NB4 (cell line): ENCODE measurements at regions not wholly inside any gene's neighbourhood (a gene's known extent, or its start where the extent isn't known, plus 50 kb on each side); places are given as distances from the start of the nearest gene placed in this dataset.

Source experiments
- DNase-seq: peaks from one replicate; pipeline ENCODE4 v3.0.0; 2010; ENCODE audit warnings: low read depth
- H3K4me3 ChIP-seq: one replicate; pipeline ENCODE4 v1.5.1; 2011; ENCODE audit warnings: mild to moderate bottlenecking, low read depth, low read length, moderate library complexity
- CTCF ChIP-seq: IDR thresholded peaks from one replicate; pipeline ENCODE4 v1.5.1; 2012; ENCODE audit warnings: low read depth, low read length
- MYC ChIP-seq: IDR thresholded peaks from 2 replicates; pipeline ENCODE4 v1.6.1; 2011; ENCODE audit warnings: low read depth, low read length
- POLR2A ChIP-seq: IDR thresholded peaks from 2 replicates; pipeline ENCODE4 v1.6.1; 2011; ENCODE audit warnings: mild to moderate bottlenecking; ENCODE audit not compliant: insufficient read length; ENCODE audit errors: extremely low read depth
- TF ChIP-seq, protein P1 (sequence below): IDR thresholded peaks from 2 replicates; pipeline ENCODE4 v1.6.1; 2011; ENCODE audit warnings: low read depth, low read length

DNA sequence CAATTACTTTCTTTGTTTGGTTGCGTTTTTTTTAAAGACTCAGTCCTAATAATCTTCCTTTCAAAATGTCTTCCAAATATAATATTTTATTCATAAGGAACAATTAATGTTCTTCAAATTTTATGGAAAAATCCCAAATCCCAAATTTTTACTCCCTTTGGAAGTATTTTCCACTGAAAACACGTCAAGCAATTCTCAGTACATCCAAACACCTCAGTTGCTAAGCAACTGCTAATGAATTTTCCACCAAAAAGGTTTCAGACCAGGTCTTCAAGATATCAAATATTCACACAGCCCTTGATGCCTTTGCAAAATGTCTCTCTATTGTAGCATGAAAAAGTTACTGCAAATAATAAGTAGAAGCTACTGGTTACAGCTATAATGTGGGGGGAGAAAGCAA is 140.1 kb downstream of the DSEL start:
- DNase-seq = no peak
- TF ChIP-seq, protein P1, sequence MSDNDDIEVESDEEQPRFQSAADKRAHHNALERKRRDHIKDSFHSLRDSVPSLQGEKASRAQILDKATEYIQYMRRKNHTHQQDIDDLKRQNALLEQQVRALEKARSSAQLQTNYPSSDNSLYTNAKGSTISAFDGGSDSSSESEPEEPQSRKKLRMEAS = no peak
- TF ChIP-seq CTCF = no peak
- TF ChIP-seq POLR2A = no peak
- TF ChIP-seq MYC = no peak
- no peak overlapping the region for H3K4me3 ChIP-seq

DNA sequence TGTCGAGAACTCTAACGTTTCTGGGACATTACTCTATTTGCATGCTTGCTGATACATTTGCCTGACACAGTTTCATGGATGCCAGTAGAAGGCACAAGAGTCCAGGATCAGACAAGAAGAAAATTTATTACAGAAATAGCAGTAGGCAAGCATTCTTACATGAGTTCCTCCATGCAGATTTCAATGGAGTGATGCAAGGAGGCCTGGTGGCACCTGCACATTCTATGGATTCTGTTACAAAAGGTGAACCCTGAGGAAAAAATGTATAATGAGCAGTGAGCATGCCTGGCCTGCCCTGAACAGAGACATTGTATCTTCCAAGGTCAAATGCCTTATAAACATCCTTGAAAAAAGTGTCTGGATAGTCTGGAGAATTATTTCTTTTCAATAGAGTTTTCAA is 142.9 kb downstream of the DSEL start:
- H3K4me3 ChIP-seq = no peak overlapping the region
- no peak for DNase-seq
- TF ChIP-seq CTCF (no peak), MYC (no peak), POLR2A (no peak)
- TF ChIP-seq, protein P1 = no peak

DNA sequence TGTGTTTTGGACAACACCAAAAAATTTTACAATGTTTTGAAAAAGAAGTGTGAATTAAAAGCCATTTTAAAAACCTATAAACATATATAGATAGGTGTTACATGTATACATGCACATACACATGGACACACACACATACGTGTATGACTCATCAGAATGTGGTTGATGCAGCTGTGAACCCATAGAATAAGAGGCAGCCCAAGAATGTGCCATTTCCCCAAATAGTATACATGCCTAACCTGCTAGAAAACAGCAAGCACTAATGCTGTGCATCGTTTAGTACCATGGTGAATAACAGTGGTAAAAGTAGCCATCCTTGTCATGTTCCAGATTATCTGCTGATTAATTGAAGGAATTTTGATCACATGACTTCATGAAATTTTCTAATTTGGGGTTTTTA is 149.0 kb downstream of the DSEL start:
- TF ChIP-seq CTCF = no peak
- no peak for TF ChIP-seq POLR2A
- TF ChIP-seq MYC = no peak
- TF ChIP-seq, protein P1 = no peak
- DNase-seq = no peak
- no peak overlapping the region for H3K4me3 ChIP-seq

GRCh38 chr18:67363694-67364093 is 152.8 kb downstream of the DSEL start:
- no peak overlapping the region for H3K4me3 ChIP-seq
- TF ChIP-seq POLR2A (no peak), CTCF (no peak), MYC (no peak)
- TF ChIP-seq, protein P1 = no peak
- no peak for DNase-seq

GRCh38 chr18:67362906-67363305 is 153.6 kb downstream of the DSEL start:
- TF ChIP-seq POLR2A = no peak
- TF ChIP-seq, protein P1 = no peak
- no peak for TF ChIP-seq CTCF
- TF ChIP-seq MYC = no peak
- DNase-seq = no peak
- H3K4me3 ChIP-seq = no peak overlapping the region
